A549 (cell line): ENCODE measurements at regions not wholly inside any gene's neighbourhood (a gene's known extent, or its start where the extent isn't known, plus 50 kb on each side); places are given as distances from the start of the nearest gene placed in this dataset.

Experiments used
- ATAC-seq, 2 experiments: fragments of 200-7000 bp in 1 of 2; fragments of >200 bp in 1 of 2; cut with Nextera tagmentation in 1 of 2; cut with Tn5 transposase in 1 of 2; 3 replicates each; pipeline versions ENCODE4 v1.8.0 to v1.9.1; 2018 to 2020; ENCODE audit warnings: mild to moderate bottlenecking in 1 of 2, moderate library complexity in 1 of 2
- CTCF ChIA-PET: fragments of 300-600 bp; sonication (Branson Sonifier 250); formaldehyde crosslinking; extraction: SDS; loops from one replicate; lab custom pipeline; 2021; ENCODE audit warnings: antibody characterized with exemption, inconsistent platforms; lab: Yijun Ruan, JAX
- POLR2A ChIA-PET: fragments of 350-600 bp; formaldehyde crosslinking; extraction: SDS; loops from one replicate; lab custom pipeline; 2021; ENCODE audit warnings: antibody characterized with exemption, inconsistent platforms; lab: Yijun Ruan, JAX
- DNase-seq, 2 experiments: peaks; one replicate each; pipeline versions ENCODE4 v3.0.0 to v3.0.0-alpha.2; 2011 to 2016; ENCODE audit warnings: low read depth in 1 of 2, low spot score in 1 of 2
- FAIRE-seq: peaks from 2 replicates; lab custom pipeline; 2011; peaks lifted over from hg19 to GRCh38; lab: Jason Lieb, UNC
- H3K27ac ChIP-seq, 2 experiments: fragments of >200 bp; sonication (Bioruptor Twin); formaldehyde crosslinking; 3 replicates each; pipeline ENCODE4 v1.5.1; 2016 to 2017
- H3K4me1 ChIP-seq: fragments of >200 bp; sonication (Bioruptor Twin); formaldehyde crosslinking; 3 replicates; pipeline ENCODE4 v1.6.1; 2016
- H3K4me2 ChIP-seq: fragments of >200 bp; sonication (Bioruptor Twin); formaldehyde crosslinking; 3 replicates; pipeline ENCODE4 v1.6.1; 2016
- H3K4me3 ChIP-seq: fragments of >200 bp; sonication (Bioruptor Twin); formaldehyde crosslinking; 3 replicates; pipeline ENCODE4 v1.5.1; 2016
- H3K9me3 ChIP-seq: fragments of >200 bp; sonication (Bioruptor Twin); formaldehyde crosslinking; 3 replicates; pipeline ENCODE4 v1.6.1; 2016
- CBX8 ChIP-seq: fragments of 200-600 bp; sonication (generic); IDR thresholded peaks from 2 replicates; pipeline ENCODE4 v1.6.1; 2016
- EHF ChIP-seq: fragments of 250-450 bp; sonication (Bioruptor Pico); IDR thresholded peaks from 2 replicates; pipeline ENCODE4 v1.5.0; 2020; ENCODE audit warnings: mild to moderate bottlenecking
- EHMT2 ChIP-seq: fragments of 200-600 bp; sonication (generic); IDR thresholded peaks from 2 replicates; pipeline ENCODE4 v1.6.1; 2016; ENCODE audit warnings: antibody characterized with exemption, low read depth, mild to moderate bottlenecking, moderate library complexity
- ELK1 ChIP-seq: fragments of 150-350 bp; IDR thresholded peaks from 2 replicates; pipeline ENCODE4 v1.6.1; 2014; ENCODE audit warnings: low read depth, mild to moderate bottlenecking, low read length
- FOSB ChIP-seq: fragments of 250-450 bp; sonication (Bioruptor Pico); IDR thresholded peaks from 2 replicates; pipeline ENCODE4 v1.5.0; 2020; ENCODE audit warnings: mild to moderate bottlenecking, moderate library complexity
- FOSL2 ChIP-seq, 2 experiments: fragments of 450-650 bp in 1 of 2; fragments of >200 bp in 1 of 2; sonication (Bioruptor Twin) in 1 of 2; formaldehyde crosslinking; IDR thresholded peaks; 2 replicates each; pipeline versions ENCODE4 v1.5.0 to v1.6.1; 2016 to 2020; ENCODE audit warnings: mild to moderate bottlenecking in 1 of 2, moderate library complexity in 1 of 2
- FOXS1 ChIP-seq: fragments of 250-450 bp; sonication (Bioruptor Pico); IDR thresholded peaks from 2 replicates; pipeline ENCODE4 v1.5.0; 2020; ENCODE audit warnings: mild to moderate bottlenecking, moderate library complexity
- GATA3 ChIP-seq: IDR thresholded peaks from 2 replicates; pipeline ENCODE4 v1.6.1; 2012; ENCODE audit warnings: borderline replicate concordance
- HDAC2 ChIP-seq: fragments of 200-600 bp; sonication (generic); IDR thresholded peaks from 2 replicates; pipeline ENCODE4 v1.6.1; 2016
- HEYL ChIP-seq: fragments of 250-450 bp; sonication (Bioruptor Pico); IDR thresholded peaks from 2 replicates; pipeline ENCODE4 v1.8.0; 2021; ENCODE audit warnings: mild to moderate bottlenecking, moderate library complexity
- HOXB13 ChIP-seq: fragments of 250-450 bp; sonication (Bioruptor Pico); IDR thresholded peaks from 2 replicates; pipeline ENCODE4 v1.5.0; 2020; ENCODE audit warnings: low read depth, mild to moderate bottlenecking, moderate library complexity
- HOXB5 ChIP-seq: fragments of 250-450 bp; sonication (Bioruptor Pico); IDR thresholded peaks from 2 replicates; pipeline ENCODE4 v1.5.0; 2020; ENCODE audit warnings: mild to moderate bottlenecking, moderate library complexity
- JUN ChIP-seq, 2 experiments: fragments of >200 bp; sonication (Bioruptor Twin); formaldehyde crosslinking; IDR thresholded peaks; 2 replicates in 1 of 2; 3 replicates in 1 of 2; pipeline ENCODE4 v1.6.1; 2016 to 2017
- KDM1A ChIP-seq: fragments of 200-600 bp; sonication (generic); IDR thresholded peaks from 2 replicates; pipeline ENCODE4 v1.6.1; 2016; ENCODE audit warnings: low read depth, mild to moderate bottlenecking
- KDM5A ChIP-seq: fragments of 200-600 bp; sonication (generic); IDR thresholded peaks from 2 replicates; pipeline ENCODE4 v1.6.1; 2016; ENCODE audit warnings: antibody characterized with exemption, mild to moderate bottlenecking
- MAFK ChIP-seq: fragments of 450-650 bp; IDR thresholded peaks from 2 replicates; pipeline ENCODE4 v1.6.1; 2014; ENCODE audit not compliant: partially characterized antibody
- MAZ ChIP-seq: fragments of 150-350 bp; IDR thresholded peaks from 2 replicates; pipeline ENCODE4 v1.6.1; 2014; ENCODE audit warnings: antibody characterized with exemption, low read depth, low read length, borderline replicate concordance
- NR3C1 ChIP-seq: fragments of >200 bp; sonication (Bioruptor Twin); formaldehyde crosslinking; IDR thresholded peaks from 3 replicates; pipeline ENCODE4 v1.6.1; 2017
- POLR2AphosphoS2 ChIP-seq: conservative IDR thresholded peaks from 2 replicates; pipeline ENCODE4 v1.6.1; 2012; ENCODE audit warnings: low read length, improper control_type of control experiment, inconsistent platforms
- RAD21 ChIP-seq, 2 experiments: fragments of >200 bp in 1 of 2; sonication (Bioruptor Twin) in 1 of 2; formaldehyde crosslinking in 1 of 2; IDR thresholded peaks in 1 of 2; conservative IDR thresholded peaks in 1 of 2; 2 replicates in 1 of 2; 3 replicates in 1 of 2; pipeline ENCODE4 v1.6.1; 2012 to 2018; ENCODE audit warnings: inconsistent platforms in 1 of 2
- RARB ChIP-seq: fragments of 250-450 bp; sonication (Bioruptor Pico); IDR thresholded peaks from 2 replicates; pipeline ENCODE4 v1.8.0; 2021; ENCODE audit warnings: mild to moderate bottlenecking, moderate library complexity
- RCOR1 ChIP-seq: fragments of 150-350 bp; IDR thresholded peaks from 2 replicates; pipeline ENCODE4 v1.6.1; 2014; ENCODE audit warnings: antibody characterized with exemption, low read length, low read depth
- RFX5 ChIP-seq: fragments of 450-650 bp; IDR thresholded peaks from 2 replicates; pipeline ENCODE4 v1.7.1; 2014; ENCODE audit warnings: antibody characterized with exemption, mild to moderate bottlenecking, moderate library complexity
- RNF2 ChIP-seq: fragments of 200-600 bp; sonication (generic); IDR thresholded peaks from 2 replicates; pipeline ENCODE4 v1.6.1; 2016; ENCODE audit warnings: low read depth, mild to moderate bottlenecking, antibody characterized with exemption, moderate library complexity, borderline replicate concordance
- TFCP2L1 ChIP-seq: fragments of 250-450 bp; sonication (Bioruptor Pico); IDR thresholded peaks from 2 replicates; pipeline ENCODE4 v1.5.0; 2021; ENCODE audit warnings: mild to moderate bottlenecking
- TP53 ChIP-seq: fragments of 250-450 bp; sonication (Bioruptor Pico); IDR thresholded peaks from 2 replicates; pipeline ENCODE4 v1.5.0; 2021; ENCODE audit warnings: mild to moderate bottlenecking, moderate library complexity
- ZC3H11A ChIP-seq: fragments of 450-650 bp; IDR thresholded peaks from 2 replicates; pipeline ENCODE4 v1.6.1; 2014; ENCODE audit warnings: antibody characterized with exemption, mild to moderate bottlenecking
- ZFP36 ChIP-seq: fragments of 450-650 bp; IDR thresholded peaks from 2 replicates; pipeline ENCODE4 v1.6.1; 2014; ENCODE audit warnings: borderline replicate concordance; ENCODE audit not compliant: partially characterized antibody
- WGBS: methylation state at CpG from one replicate; pipeline ENCODE4 v1.1.6; 2017; ENCODE audit errors: missing lambda C conversion rate; 5-methylcytosine and 5-hydroxymethylcytosine counted together
- TF ChIP-seq, protein P1 (sequence below): fragments of 250-450 bp; sonication (Bioruptor Pico); IDR thresholded peaks from 2 replicates; pipeline ENCODE4 v1.5.0; 2021; ENCODE audit warnings: mild to moderate bottlenecking, moderate library complexity, borderline replicate concordance
- TF ChIP-seq, protein P2 (sequence below): fragments of >200 bp; sonication (Bioruptor Twin); formaldehyde crosslinking; IDR thresholded peaks from 3 replicates; pipeline ENCODE4 v1.5.1; 2016
- TF ChIP-seq, protein P3 (sequence below): IDR thresholded peaks from 2 replicates; pipeline ENCODE4 v1.6.1; 2012; ENCODE audit warnings: low read depth, borderline replicate concordance

DNA sequence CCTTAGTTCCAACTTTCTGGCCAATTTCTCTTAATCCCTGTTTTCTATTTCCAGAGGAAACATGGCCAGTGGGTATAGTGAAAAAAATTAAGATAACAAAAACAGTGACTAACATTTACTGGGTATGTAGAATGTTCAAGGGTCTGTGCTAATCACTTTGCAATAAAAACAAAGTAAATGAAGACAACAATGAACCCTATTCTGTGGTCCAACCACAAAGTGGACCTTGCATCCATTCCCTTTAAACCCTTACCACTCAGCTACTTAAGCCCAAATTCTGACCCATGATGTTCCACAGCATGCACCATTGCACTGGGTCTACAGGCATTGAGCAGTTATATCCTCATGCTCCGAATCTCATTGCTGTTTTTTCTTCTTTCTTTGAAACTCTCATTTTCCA lies 179.9 kb upstream of the PRKCQ start (continued):
- TF ChIP-seq RFX5 (no peak), HOXB13 (no peak), ELK1 (no peak), GATA3 (no peak)

DNA sequence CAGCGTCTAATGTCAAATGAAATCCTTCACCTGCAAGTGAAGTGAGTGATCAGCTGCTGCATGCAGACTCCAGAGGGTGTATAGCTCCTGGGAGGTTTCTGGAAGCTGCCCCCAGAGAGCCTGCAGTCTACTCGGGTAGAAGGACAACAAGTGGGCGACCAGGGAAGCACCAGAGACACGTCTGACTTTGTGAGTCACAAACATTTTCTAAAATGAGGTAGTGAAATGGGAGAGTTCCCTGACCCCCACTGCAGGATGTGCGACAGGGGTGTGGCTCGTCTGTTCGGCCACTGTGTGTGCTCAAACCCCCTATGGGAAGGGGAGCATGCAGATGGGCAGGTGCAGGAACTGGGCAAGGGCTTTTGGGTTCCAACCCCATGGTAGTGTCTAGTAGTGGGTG lies 177.1 kb upstream of the PRKCQ start:
- DNase-seq (no peak), FAIRE-seq (no peak), ATAC-seq (no peak)
- ChIA-PET POLR2A (no interaction called here), CTCF (interaction anchor here (0.8 to 1.5 kb wide), 2 partner anchors 18 to 21 kb away, joined by 3 read pairs; no protein-coding TSS in a partner anchor)
- Histone ChIP-seq H3K4me2 (no peak overlapping the region), H3K4me3 (no peak overlapping the region), H3K9me3 (no peaks in the 10 kb centered on the region), H3K27ac (no peak overlapping the region), H3K4me1 (peaks cover 9% of the 10 kb centered on the region; the same call in 1 of the 3 replicates)
- WGBS, result 73% methylated on average over 7 of the region's 7 CpGs
- TF ChIP-seq HEYL (CRISPR knock-in tag) (no peak), FOSB (CRISPR knock-in tag) (no peak), KDM1A (no peak), RNF2 (no peak), EHF (CRISPR knock-in tag) (no peak), JUN (IDR thresholded peaks at IDR 0.05) (no peak), TFCP2L1 (CRISPR knock-in tag) (no peak), KDM5A (no peak), ZFP36 (no peak), POLR2AphosphoS2 (no peak), EHMT2 (no peak), FOSL2 (IDR thresholded peaks at IDR 0.05) (no peak), FOSL2 (CRISPR knock-in tag; IDR thresholded peaks at IDR 0.05) (no peak), ZC3H11A (no peak), CBX8 (no peak), MAFK (no peak), TP53 (CRISPR knock-in tag) (no peak)
- TF ChIP-seq, protein P1, sequence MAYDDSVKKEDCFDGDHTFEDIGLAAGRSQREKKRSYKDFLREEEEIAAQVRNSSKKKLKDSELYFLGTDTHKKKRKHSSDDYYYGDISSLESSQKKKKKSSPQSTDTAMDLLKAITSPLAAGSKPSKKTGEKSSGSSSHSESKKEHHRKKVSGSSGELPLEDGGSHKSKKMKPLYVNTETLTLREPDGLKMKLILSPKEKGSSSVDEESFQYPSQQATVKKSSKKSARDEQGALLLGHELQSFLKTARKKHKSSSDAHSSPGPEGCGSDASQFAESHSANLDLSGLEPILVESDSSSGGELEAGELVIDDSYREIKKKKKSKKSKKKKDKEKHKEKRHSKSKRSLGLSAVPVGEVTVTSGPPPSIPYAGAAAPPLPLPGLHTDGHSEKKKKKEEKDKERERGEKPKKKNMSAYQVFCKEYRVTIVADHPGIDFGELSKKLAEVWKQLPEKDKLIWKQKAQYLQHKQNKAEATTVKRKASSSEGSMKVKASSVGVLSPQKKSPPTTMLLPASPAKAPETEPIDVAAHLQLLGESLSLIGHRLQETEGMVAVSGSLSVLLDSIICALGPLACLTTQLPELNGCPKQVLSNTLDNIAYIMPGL (CRISPR knock-in tag), result no peak
- TF ChIP-seq, protein P2, sequence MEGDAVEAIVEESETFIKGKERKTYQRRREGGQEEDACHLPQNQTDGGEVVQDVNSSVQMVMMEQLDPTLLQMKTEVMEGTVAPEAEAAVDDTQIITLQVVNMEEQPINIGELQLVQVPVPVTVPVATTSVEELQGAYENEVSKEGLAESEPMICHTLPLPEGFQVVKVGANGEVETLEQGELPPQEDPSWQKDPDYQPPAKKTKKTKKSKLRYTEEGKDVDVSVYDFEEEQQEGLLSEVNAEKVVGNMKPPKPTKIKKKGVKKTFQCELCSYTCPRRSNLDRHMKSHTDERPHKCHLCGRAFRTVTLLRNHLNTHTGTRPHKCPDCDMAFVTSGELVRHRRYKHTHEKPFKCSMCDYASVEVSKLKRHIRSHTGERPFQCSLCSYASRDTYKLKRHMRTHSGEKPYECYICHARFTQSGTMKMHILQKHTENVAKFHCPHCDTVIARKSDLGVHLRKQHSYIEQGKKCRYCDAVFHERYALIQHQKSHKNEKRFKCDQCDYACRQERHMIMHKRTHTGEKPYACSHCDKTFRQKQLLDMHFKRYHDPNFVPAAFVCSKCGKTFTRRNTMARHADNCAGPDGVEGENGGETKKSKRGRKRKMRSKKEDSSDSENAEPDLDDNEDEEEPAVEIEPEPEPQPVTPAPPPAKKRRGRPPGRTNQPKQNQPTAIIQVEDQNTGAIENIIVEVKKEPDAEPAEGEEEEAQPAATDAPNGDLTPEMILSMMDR, result no peak

- TF ChIP-seq RCOR1, result no peak
- TF ChIP-seq TP53 (CRISPR knock-in tag), result no peak
- no peak for TF ChIP-seq RFX5
- TF ChIP-seq HOXB5, result no peak
- no peak for TF ChIP-seq ZFP36
- TF ChIP-seq, protein P3, sequence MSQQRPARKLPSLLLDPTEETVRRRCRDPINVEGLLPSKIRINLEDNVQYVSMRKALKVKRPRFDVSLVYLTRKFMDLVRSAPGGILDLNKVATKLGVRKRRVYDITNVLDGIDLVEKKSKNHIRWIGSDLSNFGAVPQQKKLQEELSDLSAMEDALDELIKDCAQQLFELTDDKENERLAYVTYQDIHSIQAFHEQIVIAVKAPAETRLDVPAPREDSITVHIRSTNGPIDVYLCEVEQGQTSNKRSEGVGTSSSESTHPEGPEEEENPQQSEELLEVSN, result no peak
- TF ChIP-seq NR3C1, result no peak
- TF ChIP-seq KDM1A, result no peak
- no peak for TF ChIP-seq HDAC2
- no peak for TF ChIP-seq MAZ
- no peak for TF ChIP-seq RAD21 (conservative IDR thresholded peaks at IDR 0.05 in 1 of 2, IDR thresholded peaks at IDR 0.05 in 1 of 2)
- no peak for TF ChIP-seq POLR2AphosphoS2
- no peak for TF ChIP-seq FOSL2 (IDR thresholded peaks at IDR 0.05)
- TF ChIP-seq FOSL2 (CRISPR knock-in tag; IDR thresholded peaks at IDR 0.05), result no peak
- TF ChIP-seq FOXS1 (CRISPR knock-in tag), result no peak
- TF ChIP-seq RARB (CRISPR knock-in tag), result no peak
- ChIA-PET CTCF (interaction anchor here (1.5 kb wide), 1 partner anchor 21 kb away, joined by 3 read pairs; no protein-coding TSS in a partner anchor), POLR2A (no interaction called here)
- Histone ChIP-seq H3K27ac (no peak overlapping the region), H3K9me3 (no peaks in the 10 kb centered on the region), H3K4me3 (no peak overlapping the region), H3K4me1 (peaks cover 9% of the 10 kb centered on the region; the same call in 1 of the 3 replicates), H3K4me2 (no peak overlapping the region)
- DNase-seq (no peak), ATAC-seq (no peak), FAIRE-seq (no peak)
- 91% methylated on average over 2 of the region's 2 CpGs for WGBS
Measured at GRCh38 chr10:6756716-6757115, 176.6 kb upstream of the PRKCQ start.
